PC-9 (cell line): ENCODE measurements at regions not wholly inside any gene's neighbourhood (a gene's known extent, or its start where the extent isn't known, plus 50 kb on each side); places are given as distances from the start of the nearest gene placed in this dataset.

Experiments
- CTCF ChIP-seq: fragments of 200-600 bp; sonication (generic); conservative IDR thresholded peaks from 2 replicates; pipeline ENCODE4 v1.6.1; 2017; ENCODE audit warnings: mixed run types, antibody characterized with exemption, mild to moderate bottlenecking, moderate library complexity
- EZH2 ChIP-seq: fragments of 200-600 bp; sonication (generic); IDR thresholded peaks from 2 replicates; pipeline ENCODE4 v1.8.0; 2017; ENCODE audit warnings: antibody characterized with exemption, low read depth

GRCh38 chr20:51198238-51198637 is 175.3 kb upstream of the KCNG1 start:
- TF ChIP-seq CTCF = no peak
- TF ChIP-seq EZH2 = no peak
